OCI-LY1 (cell line): ENCODE measurements at regions not wholly inside any gene's neighbourhood (a gene's known extent, or its start where the extent isn't known, plus 50 kb on each side); places are given as distances from the start of the nearest gene placed in this dataset.

Experiments used
- H2AFZ ChIP-seq: fragments of 200-600 bp; sonication (generic), shearing (Covaris generic); 2 replicates; pipeline ENCODE4 v1.6.0; 2014; ENCODE audit warnings: antibody characterized with exemption, mild to moderate bottlenecking, low read length
- H3F3A ChIP-seq: fragments of 200-600 bp; sonication (generic), shearing (Covaris generic); 2 replicates; pipeline ENCODE4 v1.6.0; 2014; ENCODE audit warnings: mild to moderate bottlenecking, antibody characterized with exemption, low read length, moderate library complexity; ENCODE audit not compliant: insufficient read depth
- H3K27ac ChIP-seq: fragments of 200-600 bp; sonication (generic); 2 replicates; pipeline ENCODE4 v1.5.1; 2014; ENCODE audit warnings: low read length, mixed run types, mild to moderate bottlenecking, low read depth; ENCODE audit not compliant: poor library complexity, severe bottlenecking
- H3K27me3 ChIP-seq: fragments of 200-600 bp; sonication (generic); 2 replicates; pipeline ENCODE4 v1.6.0; 2014; ENCODE audit warnings: antibody characterized with exemption, mild to moderate bottlenecking, low read length, moderate library complexity; ENCODE audit not compliant: insufficient read depth
- H3K36me3 ChIP-seq: fragments of 200-600 bp; sonication (generic); 2 replicates; pipeline ENCODE4 v1.6.1; 2014; ENCODE audit warnings: mild to moderate bottlenecking, antibody characterized with exemption, low read length, moderate library complexity, mixed read lengths; ENCODE audit not compliant: insufficient read depth
- H3K4me1 ChIP-seq: fragments of 200-600 bp; sonication (generic); 2 replicates; pipeline ENCODE4 v1.5.1; 2014; ENCODE audit warnings: mild to moderate bottlenecking, low read length, moderate library complexity; ENCODE audit not compliant: insufficient read depth, severe bottlenecking
- H3K4me2 ChIP-seq: fragments of 200-600 bp; sonication (generic), shearing (Covaris generic); 2 replicates; pipeline ENCODE4 v1.6.1; 2014; ENCODE audit warnings: low read length
- H3K4me3 ChIP-seq: fragments of 200-600 bp; sonication (generic); 2 replicates; pipeline ENCODE4 v1.5.1; 2014; ENCODE audit warnings: low read length, low read depth, mild to moderate bottlenecking, mixed read lengths; ENCODE audit not compliant: poor library complexity, severe bottlenecking
- H3K79me2 ChIP-seq: fragments of 200-600 bp; shearing (Covaris generic); 2 replicates; pipeline ENCODE4 v1.6.1; 2016; ENCODE audit warnings: mixed run types, low read length, mixed read lengths; ENCODE audit not compliant: insufficient read depth
- H3K9ac ChIP-seq: fragments of 200-600 bp; sonication (generic), shearing (Covaris generic); 2 replicates; pipeline ENCODE4 v1.6.1; 2014; ENCODE audit warnings: mild to moderate bottlenecking, low read length, mixed read lengths
- H3K9me2 ChIP-seq: fragments of 200-600 bp; sonication (generic), shearing (Covaris generic); 2 replicates; pipeline ENCODE4 v1.6.1; 2014; ENCODE audit warnings: low read depth, mild to moderate bottlenecking, low read length, mixed read lengths
- H3K9me3 ChIP-seq: fragments of 200-600 bp; shearing (Covaris generic); 2 replicates; pipeline ENCODE4 v1.6.1; 2014; ENCODE audit warnings: low read length, mixed read lengths
- H4K20me1 ChIP-seq: fragments of 200-600 bp; sonication (generic), shearing (Covaris generic); 2 replicates; pipeline ENCODE4 v1.6.0; 2016; ENCODE audit warnings: mild to moderate bottlenecking, low read length; ENCODE audit not compliant: insufficient read depth
- EZH2 ChIP-seq: fragments of 200-600 bp; sonication (generic), shearing (Covaris generic); IDR thresholded peaks from 2 replicates; pipeline ENCODE4 v1.8.0; 2017; ENCODE audit warnings: borderline replicate concordance, mixed run types, mild to moderate bottlenecking, antibody characterized with exemption, low read length, moderate library complexity, mixed read lengths
- TF ChIP-seq, protein P1 (sequence below): fragments of 200-600 bp; sonication (generic), shearing (Covaris generic); IDR thresholded peaks from 2 replicates; pipeline ENCODE4 v1.5.1; 2017; ENCODE audit warnings: mild to moderate bottlenecking, antibody characterized with exemption, low read length, moderate library complexity, mixed read lengths

DNA sequence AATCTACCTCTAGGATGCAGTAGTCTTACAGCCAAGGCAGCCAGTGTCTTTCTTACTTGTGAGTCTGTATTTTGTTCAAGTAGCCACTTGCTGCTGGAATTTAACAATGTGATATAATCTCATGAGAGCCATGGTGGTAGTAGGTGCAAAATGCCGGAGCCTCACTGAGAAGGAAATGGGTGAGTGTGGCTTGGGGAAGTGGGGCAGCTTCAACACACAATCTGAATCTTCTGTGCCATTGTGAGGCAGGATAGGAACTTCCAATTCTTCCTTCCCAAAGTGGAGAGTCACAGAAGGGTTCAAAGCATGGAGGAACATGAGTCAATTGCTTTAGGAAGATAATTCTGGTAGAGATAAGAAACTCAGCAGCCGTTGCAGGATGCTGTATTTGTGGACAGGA is 158.7 kb upstream of the APCDD1 start:
- Histone ChIP-seq H3K9ac (no peak overlapping the region), H3K27me3 (peaks cover 5% of the 10 kb centered on the region), H3K4me1 (no peaks in the 10 kb centered on the region), H3K36me3 (no peaks in the 10 kb centered on the region), H3F3A (no peaks in the 10 kb centered on the region), H3K79me2 (no peaks in the 10 kb centered on the region), H4K20me1 (no peaks in the 10 kb centered on the region), H3K9me2 (no peaks in the 10 kb centered on the region), H3K9me3 (no peaks in the 10 kb centered on the region), H3K4me3 (no peak overlapping the region), H3K27ac (no peak overlapping the region), H2AFZ (no peak overlapping the region), H3K4me2 (no peak overlapping the region)
- no peak for TF ChIP-seq EZH2
- TF ChIP-seq, protein P1, sequence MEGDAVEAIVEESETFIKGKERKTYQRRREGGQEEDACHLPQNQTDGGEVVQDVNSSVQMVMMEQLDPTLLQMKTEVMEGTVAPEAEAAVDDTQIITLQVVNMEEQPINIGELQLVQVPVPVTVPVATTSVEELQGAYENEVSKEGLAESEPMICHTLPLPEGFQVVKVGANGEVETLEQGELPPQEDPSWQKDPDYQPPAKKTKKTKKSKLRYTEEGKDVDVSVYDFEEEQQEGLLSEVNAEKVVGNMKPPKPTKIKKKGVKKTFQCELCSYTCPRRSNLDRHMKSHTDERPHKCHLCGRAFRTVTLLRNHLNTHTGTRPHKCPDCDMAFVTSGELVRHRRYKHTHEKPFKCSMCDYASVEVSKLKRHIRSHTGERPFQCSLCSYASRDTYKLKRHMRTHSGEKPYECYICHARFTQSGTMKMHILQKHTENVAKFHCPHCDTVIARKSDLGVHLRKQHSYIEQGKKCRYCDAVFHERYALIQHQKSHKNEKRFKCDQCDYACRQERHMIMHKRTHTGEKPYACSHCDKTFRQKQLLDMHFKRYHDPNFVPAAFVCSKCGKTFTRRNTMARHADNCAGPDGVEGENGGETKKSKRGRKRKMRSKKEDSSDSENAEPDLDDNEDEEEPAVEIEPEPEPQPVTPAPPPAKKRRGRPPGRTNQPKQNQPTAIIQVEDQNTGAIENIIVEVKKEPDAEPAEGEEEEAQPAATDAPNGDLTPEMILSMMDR, result no peak

DNA sequence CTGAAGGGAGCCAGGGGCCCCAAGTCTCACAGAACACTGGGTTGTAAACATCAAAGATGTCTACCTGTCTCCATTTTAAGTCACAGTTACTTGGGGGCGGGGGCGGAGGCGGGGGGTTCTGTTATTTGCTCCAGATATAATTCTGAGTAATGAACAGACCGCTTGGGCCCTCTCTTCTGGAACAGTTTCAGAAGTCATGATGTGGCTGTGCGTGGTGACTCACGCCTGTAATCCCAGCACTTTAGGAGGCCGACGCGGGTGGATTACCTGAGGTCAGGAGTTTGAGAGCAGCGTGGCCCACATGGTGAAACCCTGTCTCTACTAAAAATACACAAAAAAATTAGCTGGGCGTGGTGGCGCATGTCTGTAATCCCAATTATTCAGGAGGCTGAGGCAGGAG is 157.9 kb upstream of the APCDD1 start:
- peaks cover 6% of the 10 kb centered on the region for H3K27me3 ChIP-seq
- no peak overlapping the region for H3K4me3 ChIP-seq
- H3K79me2 ChIP-seq, result no peaks in the 10 kb centered on the region
- no peak overlapping the region for H3K27ac ChIP-seq
- TF ChIP-seq, protein P1, result no peak
- no peaks in the 10 kb centered on the region for H3K36me3 ChIP-seq
- no peak overlapping the region for H2AFZ ChIP-seq
- H3K4me1 ChIP-seq, result no peaks in the 10 kb centered on the region
- H3K9me2 ChIP-seq, result no peaks in the 10 kb centered on the region
- no peaks in the 10 kb centered on the region for H4K20me1 ChIP-seq
- H3F3A ChIP-seq, result no peaks in the 10 kb centered on the region
- no peak overlapping the region for H3K9ac ChIP-seq
- H3K4me2 ChIP-seq, result no peak overlapping the region
- no peaks in the 10 kb centered on the region for H3K9me3 ChIP-seq

DNA sequence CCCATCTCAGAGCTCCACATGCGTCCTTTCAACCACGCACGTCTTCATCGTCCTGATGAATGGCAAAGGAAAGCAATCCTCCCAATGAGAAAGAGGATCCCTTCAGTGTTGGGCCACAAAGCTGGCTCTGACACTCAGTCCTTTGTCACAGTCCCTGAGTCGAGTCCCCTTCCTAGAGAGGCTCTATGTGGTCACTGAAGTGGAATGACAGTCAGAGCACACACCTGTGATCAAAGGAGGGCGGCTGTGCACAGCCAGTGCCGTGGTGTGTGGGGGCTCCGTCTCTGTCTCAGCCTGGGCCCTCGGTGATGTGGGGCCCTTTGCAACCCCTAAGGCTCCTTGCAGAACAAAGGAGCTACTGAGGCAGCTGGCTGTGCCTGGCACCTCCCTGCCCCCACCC is 157.3 kb upstream of the APCDD1 start:
- peaks cover 6% of the 10 kb centered on the region for H3K27me3 ChIP-seq
- no peak overlapping the region for H3K4me3 ChIP-seq
- no peak overlapping the region for H3K9ac ChIP-seq
- no peaks in the 10 kb centered on the region for H3K36me3 ChIP-seq
- H3K79me2 ChIP-seq, result no peaks in the 10 kb centered on the region
- no peaks in the 10 kb centered on the region for H4K20me1 ChIP-seq
- H3F3A ChIP-seq, result no peaks in the 10 kb centered on the region
- H3K27ac ChIP-seq, result no peak overlapping the region
- H3K9me3 ChIP-seq, result no peaks in the 10 kb centered on the region
- no peak overlapping the region for H3K4me2 ChIP-seq
- no peaks in the 10 kb centered on the region for H3K4me1 ChIP-seq
- H2AFZ ChIP-seq, result no peak overlapping the region
- TF ChIP-seq, protein P1, result no peak
- no peak for TF ChIP-seq EZH2
- H3K9me2 ChIP-seq, result no peaks in the 10 kb centered on the region
